ENCODE measurements at regions not wholly inside any gene's neighbourhood (a gene's known extent, or its start where the extent isn't known, plus 50 kb on each side); places are given as distances from the start of the nearest gene placed in this dataset.

- Histone ChIP-seq H3K36me3 (ENCODE audit: control insufficient read depth, insufficient read depth, low read length) (no peaks in the 10 kb centered on the region), H3K27ac (ENCODE audit: insufficient read depth, low read depth, low read length, poor library complexity, severe bottlenecking) (no peak overlapping the region), H3K9me3 (ENCODE audit: control insufficient read depth, low read length) (no peaks in the 10 kb centered on the region), H3K4me3 (ENCODE audit: insufficient read depth, low read depth, low read length) (no peak overlapping the region), H3K4me1 (ENCODE audit: control insufficient read depth, insufficient read depth, low read length) (no peaks in the 10 kb centered on the region), H3K27me3 (ENCODE audit: control insufficient read depth, insufficient read depth, low read length, poor library complexity, severe bottlenecking) (no peaks in the 10 kb centered on the region)
- WGBS, 2 experiments: 88 to 93% methylated on average over 3 to 4 of the region's 4 CpGs
Observed at GRCh38 chr3:67894510-67894909, 240.1 kb upstream of the SUCLG2 start.

GRCh38 chr3:67884345-67884744 lies 229.9 kb upstream of the SUCLG2 start:
- Histone ChIP-seq H3K27ac (ENCODE audit: insufficient read depth, low read depth, low read length, poor library complexity, severe bottlenecking) (no peak overlapping the region), H3K36me3 (ENCODE audit: control insufficient read depth, insufficient read depth, low read length) (no peaks in the 10 kb centered on the region), H3K4me1 (ENCODE audit: control insufficient read depth, insufficient read depth, low read length) (no peaks in the 10 kb centered on the region), H3K27me3 (ENCODE audit: control insufficient read depth, insufficient read depth, low read length, poor library complexity, severe bottlenecking) (no peaks in the 10 kb centered on the region), H3K4me3 (ENCODE audit: insufficient read depth, low read depth, low read length) (no peak overlapping the region), H3K9me3 (ENCODE audit: control insufficient read depth, low read length) (no peaks in the 10 kb centered on the region)
- 93% methylated on average over 1 of the region's 1 CpG; no CpG with 5 or more reads in 1 of the 2 experiments for WGBS, 2 experiments

GRCh38 chr3:67883766-67884165 lies 229.4 kb upstream of the SUCLG2 start:
- Histone ChIP-seq H3K4me3 (ENCODE audit: insufficient read depth, low read depth, low read length) (no peak overlapping the region), H3K27ac (ENCODE audit: insufficient read depth, low read depth, low read length, poor library complexity, severe bottlenecking) (no peak overlapping the region), H3K27me3 (ENCODE audit: control insufficient read depth, insufficient read depth, low read length, poor library complexity, severe bottlenecking) (no peaks in the 10 kb centered on the region), H3K9me3 (ENCODE audit: control insufficient read depth, low read length) (no peaks in the 10 kb centered on the region), H3K36me3 (ENCODE audit: control insufficient read depth, insufficient read depth, low read length) (no peaks in the 10 kb centered on the region), H3K4me1 (ENCODE audit: control insufficient read depth, insufficient read depth, low read length) (no peaks in the 10 kb centered on the region)
- 92 to 100% methylated on average over 2 of the region's 2 CpGs for WGBS, 2 experiments

- H3K27me3 ChIP-seq (ENCODE audit: control insufficient read depth, insufficient read depth, low read length, poor library complexity, severe bottlenecking): no peaks in the 10 kb centered on the region
- H3K27ac ChIP-seq (ENCODE audit: insufficient read depth, low read depth, low read length, poor library complexity, severe bottlenecking): no peak overlapping the region
- H3K4me1 ChIP-seq (ENCODE audit: control insufficient read depth, insufficient read depth, low read length): no peaks in the 10 kb centered on the region
- H3K9me3 ChIP-seq (ENCODE audit: control insufficient read depth, low read length): no peaks in the 10 kb centered on the region
- 95 to 96% methylated on average over 5 of the region's 5 CpGs for WGBS, 2 experiments
- H3K4me3 ChIP-seq (ENCODE audit: insufficient read depth, low read depth, low read length): no peak overlapping the region
- no peaks in the 10 kb centered on the region for H3K36me3 ChIP-seq (ENCODE audit: control insufficient read depth, insufficient read depth, low read length)
Observed at GRCh38 chr3:67882981-67883380, 228.6 kb upstream of the SUCLG2 start.

- H3K27ac ChIP-seq (ENCODE audit: insufficient read depth, low read depth, low read length, poor library complexity, severe bottlenecking): no peak overlapping the region
- H3K4me3 ChIP-seq (ENCODE audit: insufficient read depth, low read depth, low read length): no peak overlapping the region
- no peaks in the 10 kb centered on the region for H3K36me3 ChIP-seq (ENCODE audit: control insufficient read depth, insufficient read depth, low read length)
- no peaks in the 10 kb centered on the region for H3K9me3 ChIP-seq (ENCODE audit: control insufficient read depth, low read length)
- H3K27me3 ChIP-seq (ENCODE audit: control insufficient read depth, insufficient read depth, low read length, poor library complexity, severe bottlenecking): no peaks in the 10 kb centered on the region
- H3K4me1 ChIP-seq (ENCODE audit: control insufficient read depth, insufficient read depth, low read length): no peaks in the 10 kb centered on the region
- 86 to 90% methylated on average over 2 of the region's 2 CpGs for WGBS, 2 experiments
Observed at GRCh38 chr3:67876261-67876660, 221.8 kb upstream of the SUCLG2 start.

- Histone ChIP-seq H3K27me3 (ENCODE audit: control insufficient read depth, insufficient read depth, low read length, poor library complexity, severe bottlenecking) (no peaks in the 10 kb centered on the region), H3K4me1 (ENCODE audit: control insufficient read depth, insufficient read depth, low read length) (no peaks in the 10 kb centered on the region), H3K9me3 (ENCODE audit: control insufficient read depth, low read length) (no peaks in the 10 kb centered on the region), H3K36me3 (ENCODE audit: control insufficient read depth, insufficient read depth, low read length) (no peaks in the 10 kb centered on the region), H3K4me3 (ENCODE audit: insufficient read depth, low read depth, low read length) (no peak overlapping the region), H3K27ac (ENCODE audit: insufficient read depth, low read depth, low read length, poor library complexity, severe bottlenecking) (no peak overlapping the region)
- WGBS, 2 experiments: 91 to 95% methylated on average over 3 of the region's 3 CpGs
Observed at GRCh38 chr3:67875858-67876257, 221.4 kb upstream of the SUCLG2 start.

- WGBS, 2 experiments: 94 to 98% methylated on average over 2 to 4 of the region's 4 CpGs
- Histone ChIP-seq H3K4me1 (ENCODE audit: control insufficient read depth, insufficient read depth, low read length) (no peaks in the 10 kb centered on the region), H3K27ac (ENCODE audit: insufficient read depth, low read depth, low read length, poor library complexity, severe bottlenecking) (no peak overlapping the region), H3K36me3 (ENCODE audit: control insufficient read depth, insufficient read depth, low read length) (no peaks in the 10 kb centered on the region), H3K4me3 (ENCODE audit: insufficient read depth, low read depth, low read length) (no peak overlapping the region), H3K9me3 (ENCODE audit: control insufficient read depth, low read length) (no peaks in the 10 kb centered on the region), H3K27me3 (ENCODE audit: control insufficient read depth, insufficient read depth, low read length, poor library complexity, severe bottlenecking) (no peaks in the 10 kb centered on the region)
Observed at GRCh38 chr3:67875338-67875737, 220.9 kb upstream of the SUCLG2 start.

- H3K36me3 ChIP-seq (ENCODE audit: control insufficient read depth, insufficient read depth, low read length): no peaks in the 10 kb centered on the region
- H3K27ac ChIP-seq (ENCODE audit: insufficient read depth, low read depth, low read length, poor library complexity, severe bottlenecking): no peak overlapping the region
- H3K9me3 ChIP-seq (ENCODE audit: control insufficient read depth, low read length): no peaks in the 10 kb centered on the region
- H3K4me3 ChIP-seq (ENCODE audit: insufficient read depth, low read depth, low read length): no peak overlapping the region
- H3K4me1 ChIP-seq (ENCODE audit: control insufficient read depth, insufficient read depth, low read length): no peaks in the 10 kb centered on the region
- H3K27me3 ChIP-seq (ENCODE audit: control insufficient read depth, insufficient read depth, low read length, poor library complexity, severe bottlenecking): no peaks in the 10 kb centered on the region
- 69 to 81% methylated on average over 3 of the region's 3 CpGs for WGBS, 2 experiments
Observed at GRCh38 chr3:67870477-67870876, 216.1 kb upstream of the SUCLG2 start.

GRCh38 chr3:67866571-67866970 lies 212.2 kb upstream of the SUCLG2 start:
- no peak overlapping the region for H3K4me3 ChIP-seq (ENCODE audit: insufficient read depth, low read depth, low read length)
- H3K36me3 ChIP-seq (ENCODE audit: control insufficient read depth, insufficient read depth, low read length): no peaks in the 10 kb centered on the region
- 96 to 98% methylated on average over 4 to 6 of the region's 6 CpGs for WGBS, 2 experiments
- no peak overlapping the region for H3K27ac ChIP-seq (ENCODE audit: insufficient read depth, low read depth, low read length, poor library complexity, severe bottlenecking)
- H3K9me3 ChIP-seq (ENCODE audit: control insufficient read depth, low read length): no peaks in the 10 kb centered on the region
- no peaks in the 10 kb centered on the region for H3K4me1 ChIP-seq (ENCODE audit: control insufficient read depth, insufficient read depth, low read length)
- H3K27me3 ChIP-seq (ENCODE audit: control insufficient read depth, insufficient read depth, low read length, poor library complexity, severe bottlenecking): no peaks in the 10 kb centered on the region

GRCh38 chr3:67864587-67865183 lies 210.3 kb upstream of the SUCLG2 start:
- 82 to 89% methylated on average over 2 of the region's 2 CpGs for WGBS, 2 experiments
- Histone ChIP-seq H3K27ac (ENCODE audit: insufficient read depth, low read depth, low read length, poor library complexity, severe bottlenecking) (no peak overlapping the region), H3K36me3 (ENCODE audit: control insufficient read depth, insufficient read depth, low read length) (no peaks in the 10 kb centered on the region), H3K4me3 (ENCODE audit: insufficient read depth, low read depth, low read length) (no peak overlapping the region), H3K27me3 (ENCODE audit: control insufficient read depth, insufficient read depth, low read length, poor library complexity, severe bottlenecking) (no peaks in the 10 kb centered on the region), H3K4me1 (ENCODE audit: control insufficient read depth, insufficient read depth, low read length) (no peaks in the 10 kb centered on the region), H3K9me3 (ENCODE audit: control insufficient read depth, low read length) (no peaks in the 10 kb centered on the region)

- 70 to 78% methylated on average over 4 of the region's 4 CpGs for WGBS, 2 experiments
- no peaks in the 10 kb centered on the region for H3K36me3 ChIP-seq (ENCODE audit: control insufficient read depth, insufficient read depth, low read length)
- H3K4me1 ChIP-seq (ENCODE audit: control insufficient read depth, insufficient read depth, low read length): no peaks in the 10 kb centered on the region
- H3K27me3 ChIP-seq (ENCODE audit: control insufficient read depth, insufficient read depth, low read length, poor library complexity, severe bottlenecking): no peaks in the 10 kb centered on the region
- H3K27ac ChIP-seq (ENCODE audit: insufficient read depth, low read depth, low read length, poor library complexity, severe bottlenecking): no peak overlapping the region
- H3K4me3 ChIP-seq (ENCODE audit: insufficient read depth, low read depth, low read length): no peak overlapping the region
- H3K9me3 ChIP-seq (ENCODE audit: control insufficient read depth, low read length): no peaks in the 10 kb centered on the region
Observed at GRCh38 chr3:67863869-67864268, 209.5 kb upstream of the SUCLG2 start.

All from ectodermal cell (in vitro differentiated cells).